ENCODE measurements at regions not wholly inside any gene's neighbourhood (a gene's known extent, or its start where the extent isn't known, plus 50 kb on each side); places are given as distances from the start of the nearest gene placed in this dataset.

GRCh38 chr5:32503261-32503660 lies 58.7 kb upstream of the ZFR start:
- no peak for DNase-seq

DNA sequence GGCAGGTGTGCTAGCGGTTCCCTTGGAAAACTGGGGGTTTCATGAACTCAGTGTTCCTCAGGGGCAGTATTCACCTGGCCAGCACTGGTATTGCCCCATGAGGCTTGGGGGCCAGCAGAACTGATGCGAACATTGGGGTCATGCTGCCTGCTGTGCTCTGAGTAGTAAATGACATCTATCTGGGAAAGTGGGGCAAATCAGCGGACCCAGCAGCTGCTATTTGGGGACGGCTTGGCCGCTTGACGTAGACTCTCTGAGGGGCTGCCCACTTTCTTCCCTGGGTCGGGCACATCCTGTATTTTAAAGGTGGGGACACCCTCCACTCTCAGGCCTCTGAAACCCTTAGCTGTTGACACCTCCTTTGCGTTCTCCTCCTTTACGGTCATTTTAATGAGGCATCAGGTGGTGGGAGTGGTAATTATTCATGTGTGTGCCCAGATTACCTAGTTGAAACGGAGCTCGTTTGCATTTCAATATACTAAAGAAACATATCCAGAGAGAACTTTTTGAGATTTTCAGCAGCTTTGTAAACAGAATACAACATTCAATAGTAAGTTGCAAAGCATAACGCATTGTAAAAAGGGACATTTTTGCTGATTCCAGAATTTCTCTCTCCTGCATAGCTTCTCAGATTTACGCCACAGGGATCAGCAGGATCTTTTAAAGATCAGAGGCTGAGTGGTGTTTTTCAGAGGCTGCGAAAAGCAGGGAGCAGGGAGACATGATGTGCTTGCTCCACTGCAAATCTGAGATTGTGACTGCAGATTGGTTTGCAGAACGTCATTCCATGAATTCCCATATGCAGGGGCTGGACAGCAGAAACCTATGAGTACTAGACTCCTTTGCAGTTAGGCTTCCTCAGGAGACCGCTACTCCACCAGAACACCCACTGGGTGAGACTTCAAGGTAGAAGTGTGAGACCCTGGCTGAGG lies 56.8 kb upstream of the ZFR start:
- no peak for DNase-seq

DNA sequence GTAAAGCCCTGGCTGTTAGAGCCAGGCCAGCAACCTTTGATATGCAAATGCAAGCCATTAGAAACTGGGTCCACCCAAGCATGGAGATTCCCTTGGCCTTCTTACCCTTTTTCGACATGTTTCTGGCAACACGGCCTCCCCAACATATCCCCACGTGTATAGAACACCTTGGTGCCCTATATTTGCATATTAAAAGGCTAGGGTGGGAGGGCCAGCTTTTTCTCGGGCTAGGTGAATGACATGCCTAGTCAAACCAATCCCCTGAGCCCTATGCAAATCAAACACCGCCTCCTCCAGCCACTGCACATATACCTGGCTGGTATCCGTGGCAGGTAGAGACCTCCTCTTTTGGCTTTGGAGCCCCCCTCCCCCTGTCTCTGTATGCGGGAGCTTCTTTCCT lies 55.6 kb upstream of the ZFR start:
- DNase-seq: no peak

- DNase-seq: no peak
These were observed 54.7 kb upstream of the ZFR start for GRCh38 chr5:32499261-32499660.

- no peak for DNase-seq
These were observed 53.9 kb upstream of the ZFR start for GRCh38 chr5:32498484-32498883.

- no peak for DNase-seq
These were observed 51.6 kb upstream of the ZFR start for GRCh38 chr5:32496104-32496503.

GRCh38 chr5:32494827-32495226 lies 50.3 kb upstream of the ZFR start:
- DNase-seq: no peak
